ENCODE measurements at regions not wholly inside any gene's neighbourhood (a gene's known extent, or its start where the extent isn't known, plus 50 kb on each side); places are given as distances from the start of the nearest gene placed in this dataset.

DNA sequence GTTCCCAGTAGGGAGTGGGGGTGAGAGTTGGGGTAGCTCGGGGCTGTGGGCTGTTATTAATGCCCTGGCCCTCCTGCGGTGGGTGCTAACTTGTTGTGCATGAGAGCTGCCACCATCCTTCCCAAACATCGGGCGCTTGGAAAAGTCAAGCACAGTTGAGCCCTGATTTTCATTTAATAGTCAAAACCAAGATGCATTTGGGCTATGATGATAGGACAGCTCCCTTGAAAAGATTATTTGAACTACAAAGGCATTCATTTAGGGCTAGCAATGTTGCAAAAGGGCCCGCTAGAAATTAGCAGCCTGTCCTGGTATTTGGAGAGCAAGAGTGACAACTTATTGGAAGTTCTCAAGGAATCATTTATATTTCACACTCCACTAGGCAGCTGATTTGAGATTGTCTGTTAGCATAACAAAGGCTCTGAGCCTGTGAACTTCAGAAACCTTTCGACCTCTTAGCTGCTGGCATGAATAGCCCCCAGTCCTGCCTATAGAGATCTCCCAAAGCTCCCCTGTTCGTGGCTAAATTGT is 128.2 kb upstream of the TMEM161B start:
- DNase-seq, result no peak

DNA sequence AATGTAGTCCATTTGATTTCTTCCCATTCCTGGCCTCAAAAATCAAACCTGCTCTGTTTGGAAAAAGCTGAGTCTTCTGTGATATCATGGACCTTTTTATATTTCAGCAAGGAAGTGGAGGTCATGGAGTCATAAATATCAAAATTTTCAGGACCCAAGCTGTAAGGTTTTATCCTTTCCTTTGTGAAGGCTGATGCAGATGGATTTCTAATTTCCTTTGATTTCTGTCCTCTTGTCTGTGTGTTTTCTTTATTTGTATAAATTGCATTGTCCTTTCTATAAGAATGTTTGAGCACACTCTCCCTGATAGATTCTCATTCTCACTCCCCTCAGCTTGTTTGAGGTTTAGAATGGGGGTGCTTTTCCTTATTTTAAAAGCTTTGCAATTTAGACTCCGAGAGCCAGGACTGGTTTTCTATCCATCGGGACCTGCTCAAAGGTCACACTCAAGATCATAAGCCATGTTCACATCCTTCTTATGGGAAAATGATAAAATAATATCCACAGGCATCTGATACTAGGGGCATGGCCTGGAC is 127.4 kb upstream of the TMEM161B start:
- DNase-seq, result no peak

DNA sequence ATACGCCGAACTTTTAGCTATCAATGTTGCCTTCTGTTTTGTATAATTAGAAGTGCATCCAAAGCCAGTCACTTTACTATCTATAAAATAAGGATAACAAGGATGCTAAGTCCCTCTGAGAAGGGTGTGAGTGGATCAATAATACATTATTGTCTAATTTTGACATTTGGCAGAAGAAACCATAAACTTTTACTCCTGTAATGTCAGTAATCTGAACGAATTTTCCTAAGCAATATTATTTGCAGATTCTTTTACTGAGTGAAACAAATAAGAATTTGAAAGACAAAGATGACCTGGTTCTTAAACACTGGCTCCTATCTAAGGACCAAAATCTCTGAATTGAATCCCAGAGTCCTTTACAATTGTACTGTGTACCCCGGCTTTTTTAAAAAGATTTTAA is 126.6 kb upstream of the TMEM161B start:
- no peak for DNase-seq

DNA sequence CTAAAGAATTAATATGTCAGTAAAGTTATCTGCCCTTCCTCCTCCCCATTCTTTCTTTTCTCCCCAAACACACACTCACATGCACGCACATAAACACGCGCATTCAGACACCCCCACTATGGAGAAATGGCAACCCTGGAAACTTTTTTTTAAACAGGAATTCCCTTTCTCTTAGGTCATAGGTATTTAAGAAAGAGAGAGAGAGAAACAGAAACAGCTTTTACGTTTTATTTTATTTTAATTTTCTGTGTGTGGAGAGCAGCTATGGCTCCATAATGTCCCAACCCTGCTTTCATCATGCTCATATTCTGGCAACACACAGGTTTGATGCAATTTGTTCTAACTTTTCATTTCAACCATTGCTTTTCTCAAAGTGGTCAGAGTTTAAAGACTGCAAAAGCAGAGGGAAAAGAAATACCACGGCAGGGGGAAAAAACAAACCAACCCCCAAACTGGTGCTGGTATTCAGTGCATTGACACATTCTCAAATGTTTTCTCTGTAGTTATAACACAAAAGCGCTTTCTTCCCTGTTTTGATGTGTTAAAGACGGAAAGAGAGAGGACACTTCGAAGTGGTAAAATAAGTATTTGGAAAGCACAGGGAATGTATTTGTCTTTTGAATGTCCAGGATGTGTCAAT is 126.0 kb upstream of the TMEM161B start:
- no peak for DNase-seq

DNA sequence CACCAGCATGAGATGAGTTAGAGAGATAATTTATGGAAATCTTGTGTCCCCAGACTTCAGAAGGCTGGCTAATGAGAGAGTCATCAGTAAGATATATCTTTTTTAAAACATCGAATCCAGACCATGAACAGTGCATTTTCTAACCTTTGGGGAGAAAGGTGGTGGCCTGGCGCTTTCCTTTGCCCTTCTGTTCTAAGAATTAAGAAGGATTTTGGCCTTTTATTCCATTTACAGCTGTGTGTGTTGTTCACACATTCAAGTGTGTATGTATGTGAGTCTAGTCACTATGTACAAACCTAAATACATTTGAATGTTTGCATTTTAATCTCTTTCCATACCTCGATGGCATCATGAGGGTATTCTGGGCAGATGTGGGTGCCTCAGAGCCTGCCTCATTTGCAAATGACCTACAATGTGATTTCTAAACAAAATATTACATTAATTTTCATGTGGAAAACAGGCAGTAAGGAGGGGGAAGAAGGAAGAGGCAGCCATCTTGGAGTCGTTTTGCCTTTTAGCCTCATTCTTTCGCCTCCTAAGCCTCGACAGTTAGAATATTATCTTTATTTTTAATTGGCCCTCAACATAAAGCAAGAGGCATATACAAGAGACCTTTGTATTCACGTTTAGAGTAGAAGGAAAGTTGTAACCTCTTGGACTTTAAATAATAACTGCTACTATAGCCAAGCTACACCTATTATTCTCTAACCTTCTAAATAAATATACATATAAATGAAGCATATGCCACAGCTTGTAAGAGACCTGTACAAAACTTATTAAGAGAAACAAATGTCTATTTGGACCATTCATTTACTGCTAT is 125.3 kb upstream of the TMEM161B start:
- no peak for DNase-seq

DNA sequence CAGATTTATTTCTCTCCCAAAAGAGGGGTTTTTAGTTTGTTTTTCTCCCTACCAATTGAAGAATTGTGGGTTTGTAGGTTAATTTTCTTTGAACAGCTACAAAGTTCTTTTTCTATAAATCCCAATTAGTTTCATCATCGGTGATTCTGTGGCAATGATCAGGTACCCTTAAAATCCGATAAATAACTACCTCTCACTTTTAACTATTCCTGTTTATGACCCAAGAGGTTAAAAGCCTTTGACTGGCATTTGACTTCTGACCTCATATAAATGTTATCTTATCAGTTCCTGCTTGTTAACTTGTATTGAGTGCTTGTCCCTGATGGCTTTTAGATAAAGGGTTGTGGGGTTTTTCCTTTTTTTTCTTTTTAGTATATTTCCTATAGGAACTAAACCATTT is 124.4 kb upstream of the TMEM161B start:
- no peak for DNase-seq

DNA sequence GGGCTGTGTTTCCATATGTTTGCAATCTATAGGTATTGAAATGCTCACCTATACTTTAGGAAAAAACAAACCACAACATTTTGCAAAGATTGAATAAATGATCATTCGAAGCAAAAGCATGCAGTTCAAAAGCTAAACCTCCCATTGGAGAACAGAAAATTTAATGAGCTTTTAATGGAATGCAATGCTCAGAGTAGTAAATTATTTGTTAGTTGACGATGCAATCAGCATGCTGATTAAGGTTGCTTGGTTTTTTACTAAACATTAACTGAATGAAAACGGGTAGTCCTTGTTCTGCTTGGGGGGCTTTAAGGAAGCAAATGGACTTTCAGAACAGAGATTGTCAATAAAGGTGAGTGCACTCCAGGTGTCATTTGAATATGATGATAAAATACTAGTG is 123.3 kb upstream of the TMEM161B start:
- DNase-seq, result peak; percentile 28

DNA sequence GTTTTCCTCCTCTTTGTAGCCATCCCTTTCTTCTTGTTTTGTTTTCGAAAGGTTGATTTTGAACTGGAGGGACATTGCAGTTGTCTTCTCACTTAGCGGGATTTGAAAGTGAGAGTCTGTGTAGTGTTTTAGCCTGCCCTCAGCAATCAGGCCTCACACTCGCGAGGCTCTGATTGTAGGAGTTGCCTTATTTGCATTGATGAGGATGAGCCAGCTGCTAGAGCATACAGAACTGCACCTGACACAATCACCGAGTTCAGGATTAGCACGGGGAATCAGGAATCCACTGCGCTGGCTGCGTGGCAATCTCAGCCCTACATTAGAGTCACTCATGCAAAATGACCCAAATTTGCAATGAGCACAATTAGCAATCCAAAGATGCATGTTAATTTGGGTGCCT is 122.5 kb upstream of the TMEM161B start:
- DNase-seq, result no peak

DNA sequence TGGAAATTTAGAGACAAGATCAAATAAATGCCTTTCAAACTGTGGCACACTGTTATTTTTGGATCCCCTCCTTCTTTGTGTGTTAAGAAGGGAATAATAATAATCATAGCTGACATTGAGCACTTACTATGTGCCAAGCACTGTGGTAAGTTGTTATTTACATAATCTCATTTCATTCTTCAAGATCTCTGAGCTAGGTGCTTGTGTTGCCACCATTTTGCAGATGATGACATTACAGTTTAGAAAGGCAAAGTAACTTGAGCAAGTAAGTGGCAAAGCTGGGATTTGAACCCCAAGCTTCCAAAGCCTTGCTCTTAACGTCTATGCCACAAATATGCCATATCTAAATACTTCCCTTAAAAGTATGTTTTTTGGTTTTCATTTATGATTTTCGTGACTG is 121.8 kb upstream of the TMEM161B start:
- DNase-seq, result no peak

DNA sequence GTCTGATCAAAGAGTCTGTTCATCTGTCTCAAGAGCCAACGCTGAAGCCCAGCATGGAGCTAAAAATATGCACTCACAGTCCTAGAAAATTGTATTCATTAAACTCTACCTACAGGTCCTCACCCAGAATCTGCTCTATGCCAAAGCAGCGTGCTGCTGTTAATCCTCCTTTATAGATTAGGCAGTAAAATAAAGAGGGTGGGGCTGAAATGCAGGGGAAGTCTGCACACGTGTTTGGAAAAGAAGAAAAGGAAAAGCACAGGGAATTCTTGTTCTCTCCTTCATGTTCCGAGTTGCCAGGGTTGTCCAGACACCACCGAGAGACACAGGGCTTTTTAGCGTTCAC is 121.4 kb upstream of the TMEM161B start:
- no peak for DNase-seq

DNA sequence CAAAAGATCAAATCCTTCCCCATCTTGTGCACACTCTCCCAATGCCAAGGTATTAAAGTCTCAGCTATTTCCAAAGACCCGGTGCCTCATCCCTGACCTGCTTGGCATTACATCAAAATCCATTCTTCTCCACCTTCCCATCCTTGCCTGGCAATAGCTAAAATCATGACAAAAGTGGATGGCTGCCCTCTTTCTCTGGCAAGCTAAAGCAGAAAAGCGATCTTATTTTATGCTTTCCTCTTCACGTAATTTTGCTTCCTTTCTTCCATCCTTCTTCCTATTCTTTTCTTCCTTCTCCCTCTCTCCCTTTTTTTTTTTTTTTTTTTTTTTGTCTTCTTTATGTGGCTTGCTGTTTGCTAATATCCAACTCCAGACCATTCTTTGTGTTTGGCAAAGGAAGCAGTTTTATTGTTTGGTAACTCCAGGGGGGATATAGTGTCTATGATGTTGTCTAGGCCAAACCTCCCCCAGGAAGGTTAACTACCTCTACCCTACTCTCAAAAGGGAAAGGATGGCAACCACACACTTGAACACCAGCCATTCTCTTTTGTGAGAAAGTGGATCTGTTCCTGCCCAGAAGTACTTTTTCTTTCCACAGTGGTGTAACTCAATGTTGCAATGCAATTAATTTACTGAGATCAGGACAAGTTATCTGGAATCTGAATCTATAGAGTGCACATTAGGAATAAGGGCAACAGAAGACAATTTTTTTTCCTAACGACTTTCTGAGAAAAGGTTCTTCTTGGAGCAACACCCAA is 120.9 kb upstream of the TMEM161B start:
- no peak for DNase-seq

DNA sequence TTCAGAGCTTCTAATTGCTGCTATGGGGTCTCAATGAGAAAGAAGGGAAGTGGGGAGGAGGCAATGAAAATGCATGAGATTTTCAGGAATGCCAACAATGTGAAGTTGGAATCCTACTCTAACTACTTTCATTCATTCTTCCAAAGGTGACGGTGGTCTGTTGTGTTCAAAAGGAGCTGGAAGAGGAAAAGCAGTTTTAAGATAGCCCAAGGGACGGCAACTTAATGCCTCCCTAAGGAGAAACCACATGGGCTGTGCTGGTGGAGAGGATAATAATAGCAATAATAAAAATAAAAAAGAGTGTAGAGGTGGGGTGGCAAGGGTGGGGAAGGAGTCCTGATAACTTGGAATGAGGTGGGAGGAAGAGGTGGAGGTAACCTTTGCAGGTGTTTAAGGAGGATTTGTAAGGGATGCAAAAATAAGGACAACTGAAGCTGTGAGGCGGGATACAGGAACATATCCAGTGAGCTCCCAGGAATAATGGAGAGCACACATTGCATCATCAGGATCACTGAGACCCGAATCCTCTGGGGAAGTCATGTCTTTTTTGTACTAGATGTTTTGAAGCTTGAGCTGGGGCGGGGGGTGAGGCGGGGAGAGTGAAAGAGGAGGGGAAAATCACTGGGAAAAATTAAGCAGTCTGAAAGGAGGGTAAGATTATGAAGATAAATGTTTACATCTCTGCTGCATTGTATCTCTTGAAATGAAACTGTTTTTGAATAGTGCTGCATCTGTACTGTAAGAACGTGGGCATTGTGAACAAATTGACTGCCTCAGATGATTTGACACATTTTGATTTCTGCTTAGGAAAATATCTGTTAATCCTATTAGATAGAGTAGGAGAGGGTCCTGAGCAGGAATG is 120.1 kb upstream of the TMEM161B start:
- DNase-seq, result no peak

DNA sequence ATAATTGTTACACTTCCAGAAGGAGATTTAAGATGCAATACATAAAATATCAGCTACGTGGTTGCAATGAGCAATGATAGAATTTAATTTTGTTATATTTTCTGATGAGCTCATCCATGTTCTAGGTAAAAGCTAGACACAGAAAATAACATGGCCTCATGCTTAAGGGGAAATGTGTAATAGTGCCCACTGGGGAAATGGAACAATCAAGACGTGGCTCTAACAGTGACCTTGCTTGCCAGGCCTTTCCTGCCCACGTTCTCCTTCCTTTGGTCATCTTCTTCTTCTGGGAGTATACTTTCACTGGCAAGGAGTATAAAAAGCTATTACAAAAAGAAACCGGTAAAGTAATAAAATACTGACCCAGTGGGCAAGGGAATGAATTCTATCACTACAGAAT is 116.2 kb upstream of the TMEM161B start:
- no peak for DNase-seq

DNA sequence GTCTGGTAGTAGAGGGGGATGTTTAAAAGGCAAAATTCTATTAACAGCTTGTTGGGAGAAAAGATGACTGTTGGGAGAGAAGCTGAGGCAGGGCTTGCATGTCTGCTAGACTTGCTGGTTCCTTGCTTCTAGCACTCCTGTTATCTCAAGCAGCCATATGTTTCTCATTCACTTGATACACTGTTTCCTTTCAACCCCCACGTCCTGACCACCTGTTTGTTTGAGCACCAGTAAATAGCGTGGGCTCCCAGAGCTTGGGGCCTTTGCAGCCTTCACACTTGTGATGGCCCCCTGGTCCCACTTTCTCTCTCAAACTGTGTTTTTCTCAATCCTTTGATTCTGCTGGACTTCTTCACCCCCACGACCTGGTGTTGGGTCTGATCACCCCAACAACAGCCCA is 111.7 kb upstream of the TMEM161B start:
- DNase-seq, result no peak

DNA sequence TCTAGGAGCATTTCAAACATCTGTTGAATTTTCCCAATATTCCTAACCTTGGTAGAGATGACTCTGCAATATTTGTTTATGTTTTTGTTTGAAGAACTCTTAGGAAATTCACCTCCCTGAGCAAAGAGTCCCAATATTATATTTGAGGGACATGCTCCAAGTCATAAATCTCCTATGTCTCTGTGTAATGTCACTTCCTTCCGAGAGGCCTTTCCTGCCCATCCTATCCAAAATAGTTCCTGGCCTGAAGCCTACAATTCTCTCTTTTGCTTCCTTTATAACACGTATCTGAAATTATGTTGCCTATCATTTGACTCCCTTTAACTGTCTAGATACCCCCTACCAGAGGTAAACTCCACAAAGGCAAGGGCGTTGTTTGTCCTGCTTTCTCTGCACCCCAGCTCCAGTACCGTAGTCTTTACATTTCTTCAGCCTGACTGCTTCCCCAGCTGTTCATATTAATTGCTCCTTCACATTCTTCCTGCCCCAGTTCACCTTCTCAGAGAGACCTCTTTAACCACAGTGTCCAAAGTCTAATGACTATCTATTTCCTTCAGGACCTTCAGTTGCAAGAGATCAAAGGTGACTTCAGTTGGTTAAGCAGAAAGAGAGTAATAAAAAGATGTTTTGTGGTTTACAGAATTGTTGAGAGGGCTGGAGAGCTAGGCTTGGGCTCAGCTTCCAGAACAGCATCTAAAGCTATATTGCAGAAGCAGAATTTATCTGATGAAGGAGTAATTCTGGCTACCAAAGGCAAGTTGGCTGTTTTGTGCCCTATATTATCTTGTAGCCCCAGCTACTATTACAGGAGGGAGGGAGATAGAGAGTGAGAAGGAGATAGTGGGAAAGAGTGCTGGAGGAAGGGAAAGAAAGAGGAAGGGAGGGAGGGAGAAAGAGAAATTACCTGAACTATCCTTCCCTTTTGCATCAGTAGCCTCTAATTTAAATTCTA is 109.3 kb upstream of the TMEM161B start:
- DNase-seq, result no peak

DNA sequence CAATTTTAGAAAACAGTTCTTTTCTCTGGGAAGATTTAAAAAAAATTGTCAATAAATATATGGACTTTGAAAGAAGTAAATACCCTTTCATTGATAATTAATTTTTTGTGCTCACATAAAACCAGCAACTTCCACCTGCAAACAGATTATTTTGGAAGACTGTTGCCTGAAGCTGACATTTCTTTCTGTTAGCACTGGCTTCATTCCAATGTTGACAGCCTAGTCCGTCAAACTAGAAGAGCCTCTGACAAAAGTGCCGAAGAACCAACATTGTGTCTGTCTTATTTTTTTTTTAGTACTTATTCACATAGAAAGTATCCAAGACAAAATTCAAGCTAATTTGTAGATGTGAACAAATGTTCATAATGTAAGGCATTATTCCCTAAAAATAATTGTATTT is 108.6 kb upstream of the TMEM161B start:
- no peak for DNase-seq

DNA sequence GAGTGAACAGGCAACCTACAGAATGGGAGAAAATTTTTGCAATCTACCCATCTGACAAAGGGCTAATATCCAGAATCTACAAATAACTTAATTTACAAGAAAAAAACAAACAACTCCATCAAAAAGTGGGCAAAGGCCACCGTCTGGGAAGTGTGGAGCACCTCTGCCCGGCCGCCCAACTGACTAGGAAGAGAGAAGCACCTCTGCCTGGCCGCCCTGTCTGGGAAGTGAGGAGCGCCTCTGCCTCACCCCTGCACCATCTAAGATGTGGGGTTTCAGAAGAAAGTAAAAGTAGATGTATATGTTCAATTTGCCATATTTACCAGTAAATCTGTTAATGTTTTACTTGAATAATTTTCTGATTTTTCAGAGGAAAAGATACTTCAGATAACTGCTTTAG is 108.1 kb upstream of the TMEM161B start:
- no peak for DNase-seq

DNA sequence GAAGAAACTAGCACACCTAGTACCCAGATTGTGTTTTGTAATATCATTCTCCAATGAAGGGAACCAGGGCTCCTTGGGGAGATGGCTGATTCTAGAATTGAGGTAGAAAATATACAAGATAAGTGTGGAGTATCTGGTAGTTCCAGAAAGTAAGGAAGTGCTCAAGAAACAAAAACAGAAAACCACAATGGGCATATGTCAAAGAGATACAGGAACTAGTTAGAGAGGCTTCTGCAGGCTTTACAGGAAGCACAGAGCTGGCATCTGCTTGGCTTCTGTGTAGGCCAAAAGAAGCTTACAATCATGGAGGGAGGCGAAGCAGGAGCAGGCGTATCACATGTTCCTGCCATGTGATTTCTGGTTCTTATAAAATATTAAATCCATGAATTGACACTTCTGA is 105.7 kb upstream of the TMEM161B start:
- DNase-seq, result no peak

DNA sequence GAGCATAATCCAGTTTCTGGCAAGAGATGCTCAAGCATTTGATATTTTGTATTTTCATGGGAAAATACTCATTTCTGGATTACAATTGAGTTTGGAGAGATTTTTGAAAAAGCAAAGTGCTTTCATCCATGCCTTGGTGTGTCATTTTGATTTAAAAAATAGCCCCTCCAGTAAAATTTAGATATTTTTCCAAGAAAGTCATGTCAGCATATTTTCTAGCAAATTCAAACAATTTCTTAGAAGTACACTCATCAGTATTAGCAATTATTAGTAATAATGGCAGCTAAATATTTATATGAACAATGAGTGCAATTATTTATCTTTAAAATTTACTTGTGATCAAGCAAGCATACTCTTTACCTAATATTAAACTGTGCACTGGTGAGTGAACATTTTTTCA is 102.2 kb upstream of the TMEM161B start:
- no peak for DNase-seq

DNA sequence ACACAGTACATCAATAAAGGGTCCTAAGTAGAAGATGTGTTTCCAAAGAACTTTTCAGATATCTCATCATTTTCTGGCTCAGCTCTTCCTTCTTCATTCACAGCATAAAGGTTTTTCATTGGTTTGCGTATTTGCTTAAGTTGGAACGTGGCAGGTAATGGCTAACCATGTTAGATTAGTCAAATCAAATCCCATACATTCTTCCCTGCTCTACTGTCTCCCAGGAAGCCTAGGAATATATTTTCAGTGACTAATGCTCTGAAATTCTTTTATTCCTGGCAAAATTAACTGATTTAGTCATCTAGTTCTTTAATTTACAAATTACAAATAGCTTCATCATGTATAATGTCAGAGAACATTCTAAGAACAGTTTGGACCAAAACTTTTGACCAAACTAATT is 99.6 kb upstream of the TMEM161B start:
- DNase-seq, result no peak

DNA sequence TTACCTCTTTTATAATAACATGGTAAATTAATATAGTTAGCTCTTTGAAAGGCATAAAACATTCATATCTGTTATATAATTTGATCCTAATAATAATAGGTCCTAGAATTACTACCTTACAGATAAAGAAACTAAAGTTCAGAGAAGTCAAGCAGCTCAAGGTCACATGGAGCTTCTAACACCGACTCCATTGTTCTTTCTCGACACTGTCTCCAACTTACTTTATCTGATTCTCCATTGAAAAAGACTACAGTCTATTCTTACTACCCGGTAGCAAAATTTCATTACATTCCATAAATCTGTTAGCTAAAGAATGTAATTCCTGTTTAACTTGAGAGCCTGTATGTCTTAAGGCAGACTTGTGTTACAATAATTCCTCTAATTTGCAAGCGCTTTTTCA is 96.3 kb upstream of the TMEM161B start:
- DNase-seq, result no peak
